IPS-18a (cell line): ENCODE measurements at regions not wholly inside any gene's neighbourhood (a gene's known extent, or its start where the extent isn't known, plus 50 kb on each side); places are given as distances from the start of the nearest gene placed in this dataset.
"Not testable (repeated sequence)": the region's sequence is repeated elsewhere in the genome, so short reads cannot be mapped to it uniquely, and the experiment has no call there.

Experiments
- H3K27ac ChIP-seq: one replicate; pipeline ENCODE4 v1.5.1; 2013; ENCODE audit warnings: low read length
- H3K27me3 ChIP-seq: one replicate; pipeline ENCODE4 v1.6.1; 2013; ENCODE audit warnings: mild to moderate bottlenecking, low read length; ENCODE audit not compliant: control insufficient read depth, insufficient read depth
- H3K36me3 ChIP-seq: one replicate; pipeline ENCODE4 v1.6.1; 2013; ENCODE audit warnings: low read depth, low read length; ENCODE audit not compliant: control insufficient read depth
- H3K4me1 ChIP-seq: one replicate; pipeline ENCODE4 v1.6.1; 2013; ENCODE audit warnings: low read depth, low read length; ENCODE audit not compliant: control insufficient read depth
- H3K4me3 ChIP-seq: one replicate; pipeline ENCODE4 v1.5.1; 2013; ENCODE audit warnings: low read length
- H3K9ac ChIP-seq: one replicate; pipeline ENCODE4 v1.6.1; 2013; ENCODE audit warnings: mild to moderate bottlenecking, low read length, moderate library complexity
- H3K9me3 ChIP-seq: one replicate; pipeline ENCODE4 v1.6.1; 2013; ENCODE audit warnings: low read depth, low read length; ENCODE audit not compliant: control insufficient read depth

DNA sequence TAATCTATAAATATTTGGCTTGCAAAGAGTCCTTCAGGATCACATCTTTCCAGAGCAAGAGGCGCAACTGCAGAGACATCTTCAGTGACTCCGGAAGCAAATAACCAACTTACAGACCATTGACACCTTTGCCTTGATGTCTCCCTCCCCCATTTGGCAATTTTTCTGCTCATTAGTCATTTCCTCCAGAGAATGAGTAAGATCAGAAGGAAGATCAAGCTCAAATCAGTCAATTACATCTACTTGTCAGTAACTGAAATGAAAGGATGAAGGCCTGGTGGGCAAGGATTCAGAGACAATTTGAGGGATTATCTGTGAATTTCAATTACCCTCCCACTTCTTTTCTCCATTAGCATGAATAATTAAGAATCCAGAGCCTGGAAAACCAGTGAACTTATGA lies 665.6 kb upstream of the CPEB2 start:
- Histone ChIP-seq H3K9me3 (no peaks in the 10 kb centered on the region), H3K4me1 (peaks cover 7% of the 10 kb centered on the region), H3K9ac (no peak overlapping the region), H3K4me3 (no peak overlapping the region), H3K27ac (no peak overlapping the region), H3K27me3 (no peaks in the 10 kb centered on the region), H3K36me3 (no peaks in the 10 kb centered on the region)

DNA sequence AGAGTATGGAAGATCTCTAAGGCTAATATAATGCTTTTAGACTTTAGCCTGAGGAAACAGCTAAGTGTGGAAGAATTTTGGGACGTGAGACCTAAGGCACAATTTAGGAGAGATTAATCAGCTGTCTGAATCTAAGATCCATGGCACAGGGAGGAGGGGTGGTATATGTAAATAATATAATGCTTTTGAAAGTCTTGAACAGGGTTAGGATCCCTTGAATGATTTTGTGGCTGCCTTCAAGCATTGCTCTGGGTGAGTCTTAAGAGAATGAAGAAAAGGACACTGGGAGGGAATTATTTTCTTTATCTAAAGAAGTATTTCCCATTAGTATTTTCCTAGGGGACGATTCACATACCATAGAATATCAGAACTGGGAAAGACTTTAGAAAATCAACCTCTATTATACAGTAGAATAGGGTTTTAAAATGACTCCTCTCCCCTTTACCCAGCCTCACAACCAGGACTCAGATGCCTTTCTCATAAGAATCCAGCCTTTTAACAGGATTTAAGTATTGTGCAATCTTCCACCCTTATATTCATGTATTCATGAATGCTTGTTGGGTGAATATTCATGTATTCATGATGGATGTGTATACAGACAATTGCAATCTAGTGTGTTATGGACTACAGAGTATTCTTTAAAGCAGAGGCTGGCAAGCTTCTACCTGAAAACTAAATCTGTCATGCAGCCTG lies 664.2 kb upstream of the CPEB2 start:
- Histone ChIP-seq H3K27ac (no peak overlapping the region), H3K4me3 (no peak overlapping the region), H3K27me3 (no peaks in the 10 kb centered on the region), H3K4me1 (peaks cover 7% of the 10 kb centered on the region), H3K9ac (no peak overlapping the region), H3K36me3 (no peaks in the 10 kb centered on the region), H3K9me3 (no peaks in the 10 kb centered on the region)

DNA sequence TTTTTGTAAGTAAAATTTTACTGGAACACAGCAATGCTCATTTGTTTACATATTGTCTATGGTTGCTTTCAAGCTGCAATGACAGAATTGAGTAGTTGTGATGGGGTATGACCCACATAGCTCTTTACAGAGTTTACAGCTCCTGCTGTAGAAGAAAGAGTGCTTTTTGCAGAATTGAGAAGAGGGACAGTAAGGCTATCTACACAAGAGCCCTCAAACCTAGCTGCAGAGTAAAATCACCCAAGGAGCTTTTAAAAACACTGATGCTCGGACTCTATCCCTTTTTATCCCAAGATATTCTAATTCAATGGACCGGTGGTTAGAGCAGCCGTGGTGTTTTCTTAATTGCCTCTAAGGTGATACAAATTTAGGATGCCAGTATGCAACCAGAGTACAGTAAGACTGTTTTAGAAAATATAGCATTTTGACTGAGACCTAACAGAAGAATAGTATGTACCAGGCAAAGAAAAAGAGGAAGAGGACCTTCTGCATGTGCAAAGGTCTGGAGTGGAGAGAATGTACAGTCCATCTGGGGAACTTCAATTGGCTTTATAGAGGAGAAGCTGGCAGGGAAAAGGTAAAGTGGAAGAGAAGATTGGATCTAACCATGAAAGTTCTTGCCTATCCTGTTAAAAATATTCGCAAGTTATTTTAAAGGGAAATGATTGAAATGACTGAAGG lies 663.6 kb upstream of the CPEB2 start:
- H3K27ac ChIP-seq, result no peak overlapping the region
- no peak overlapping the region for H3K9ac ChIP-seq
- H3K4me1 ChIP-seq, result peaks cover 7% of the 10 kb centered on the region

DNA sequence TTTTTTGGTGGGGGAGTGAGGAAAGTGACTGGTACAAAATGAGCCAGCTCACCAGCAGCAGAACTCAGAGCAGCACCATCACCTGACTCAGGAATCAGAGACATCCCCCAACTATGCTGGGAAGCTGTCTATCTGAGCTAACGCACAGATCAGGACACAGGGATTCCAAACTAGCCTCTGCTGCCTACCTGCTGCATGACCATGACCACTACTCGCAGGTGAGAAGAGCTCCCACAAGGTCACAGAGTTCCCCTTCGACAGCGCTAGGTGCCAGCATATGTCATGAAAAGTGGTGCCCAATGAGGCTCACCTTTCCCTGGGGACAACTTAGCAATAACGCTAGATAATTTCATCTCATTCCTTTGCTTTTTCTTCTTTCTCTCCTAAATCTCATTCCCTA lies 662.6 kb upstream of the CPEB2 start:
- H3K4me3 ChIP-seq, result no peak overlapping the region
- H3K9ac ChIP-seq, result no peak overlapping the region
- H3K27ac ChIP-seq, result no peak overlapping the region
- H3K36me3 ChIP-seq, result no peaks in the 10 kb centered on the region
- H3K27me3 ChIP-seq, result no peaks in the 10 kb centered on the region
- peaks cover 7% of the 10 kb centered on the region for H3K4me1 ChIP-seq
- no peaks in the 10 kb centered on the region for H3K9me3 ChIP-seq

More for the DNA sequence above, 663.6 kb upstream of the CPEB2 start:
- Histone ChIP-seq H3K36me3 (no peaks in the 10 kb centered on the region), H3K27me3 (no peaks in the 10 kb centered on the region), H3K9me3 (no peaks in the 10 kb centered on the region), H3K4me3 (no peak overlapping the region)

DNA sequence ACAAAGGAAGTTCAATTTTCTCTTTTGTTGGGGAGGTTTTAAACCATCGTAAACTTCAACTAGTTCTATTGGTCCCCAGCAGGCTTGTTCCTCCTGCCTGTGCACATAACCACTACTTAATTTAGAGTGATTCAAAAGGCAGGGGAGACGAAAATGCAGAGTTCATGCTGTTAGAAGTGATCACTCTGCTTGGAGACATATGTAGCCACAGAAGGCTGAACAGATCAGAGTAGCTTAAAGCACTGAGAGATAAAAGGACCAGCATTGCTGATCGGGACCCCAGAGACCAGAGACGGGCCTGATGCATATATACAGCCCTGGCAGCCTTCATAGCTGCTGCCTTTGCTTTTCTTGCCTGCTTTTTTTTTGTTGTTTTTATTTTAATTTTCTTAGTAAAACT lies 662.0 kb upstream of the CPEB2 start:
- Histone ChIP-seq H3K36me3 (no peaks in the 10 kb centered on the region), H3K27me3 (no peaks in the 10 kb centered on the region), H3K27ac (no peak overlapping the region), H3K4me1 (peaks cover 7% of the 10 kb centered on the region), H3K4me3 (no peak overlapping the region), H3K9me3 (no peaks in the 10 kb centered on the region), H3K9ac (no peak overlapping the region)

DNA sequence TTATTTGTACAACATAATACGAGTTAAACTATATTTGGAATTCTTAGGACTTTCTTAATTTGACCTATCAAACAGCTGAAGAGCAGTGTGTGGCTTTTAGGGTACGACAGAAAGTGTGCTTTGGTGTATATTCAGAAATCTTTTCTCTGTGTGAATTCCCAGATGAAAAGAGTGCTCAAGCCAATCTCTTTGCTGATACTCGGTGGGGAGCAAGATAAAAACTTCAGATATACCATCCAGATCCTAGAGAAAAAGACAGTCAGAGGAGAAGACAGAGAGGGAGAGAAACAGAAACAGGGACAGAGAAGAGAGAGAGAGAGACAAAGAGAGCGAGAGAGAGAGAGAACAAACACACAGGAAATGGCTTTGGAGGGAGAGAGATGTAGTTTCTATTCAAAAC lies 658.3 kb upstream of the CPEB2 start:
- Histone ChIP-seq H3K4me3 (no peak overlapping the region), H3K9me3 (no peaks in the 10 kb centered on the region), H3K27me3 (no peaks in the 10 kb centered on the region), H3K36me3 (no peaks in the 10 kb centered on the region), H3K9ac (no peak overlapping the region), H3K27ac (no peak overlapping the region), H3K4me1 (peaks cover 7% of the 10 kb centered on the region)

DNA sequence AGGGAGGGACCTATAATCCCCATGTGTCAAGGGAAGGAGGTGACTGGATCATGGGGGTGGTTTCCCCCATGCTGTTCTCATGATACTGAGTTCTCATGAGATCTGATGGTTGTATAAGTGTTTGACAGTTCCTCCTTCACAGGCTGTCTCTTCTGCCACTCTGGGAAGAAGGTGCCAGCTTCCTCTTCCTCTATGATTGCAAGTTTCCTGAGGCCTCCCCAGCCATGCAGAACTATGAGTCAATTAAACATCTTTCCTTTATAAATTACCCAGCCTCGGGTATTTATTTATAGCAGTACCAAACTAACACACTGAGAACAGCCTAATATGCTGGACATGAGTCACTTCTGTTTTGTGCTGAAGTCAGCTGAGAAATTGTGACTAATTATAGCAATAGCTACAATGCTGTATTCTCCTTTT lies 656.9 kb upstream of the CPEB2 start:
- no peaks in the 10 kb centered on the region for H3K27me3 ChIP-seq
- H3K27ac ChIP-seq, result no peak overlapping the region
- no peak overlapping the region for H3K9ac ChIP-seq
- no peak overlapping the region for H3K4me3 ChIP-seq
- H3K4me1 ChIP-seq, result no peaks in the 10 kb centered on the region
- no peaks in the 10 kb centered on the region for H3K9me3 ChIP-seq
- H3K36me3 ChIP-seq, result no peaks in the 10 kb centered on the region

DNA sequence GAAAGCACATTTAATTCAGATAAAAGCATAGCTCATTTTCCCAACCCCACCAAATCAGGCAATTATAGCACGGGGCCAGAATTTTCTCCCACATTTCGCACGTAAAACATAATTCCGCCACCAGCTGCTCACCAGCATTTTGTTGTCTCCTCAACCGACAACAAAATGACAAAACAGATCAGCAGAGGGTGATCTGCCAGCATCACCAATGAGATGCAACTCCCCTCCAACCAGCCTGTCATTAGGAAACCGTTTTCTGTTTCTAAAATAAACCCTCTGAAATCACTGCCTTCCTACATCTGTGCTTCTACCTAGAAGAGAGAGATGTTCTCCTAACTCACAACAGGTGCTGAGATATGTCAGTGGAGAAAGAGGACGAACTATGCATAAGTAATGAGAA lies 654.8 kb upstream of the CPEB2 start:
- no peak overlapping the region for H3K27ac ChIP-seq
- H3K27me3 ChIP-seq, result no peaks in the 10 kb centered on the region
- H3K4me3 ChIP-seq, result no peak overlapping the region
- no peak overlapping the region for H3K9ac ChIP-seq
- no peaks in the 10 kb centered on the region for H3K9me3 ChIP-seq
- no peaks in the 10 kb centered on the region for H3K36me3 ChIP-seq
- H3K4me1 ChIP-seq, result no peaks in the 10 kb centered on the region

DNA sequence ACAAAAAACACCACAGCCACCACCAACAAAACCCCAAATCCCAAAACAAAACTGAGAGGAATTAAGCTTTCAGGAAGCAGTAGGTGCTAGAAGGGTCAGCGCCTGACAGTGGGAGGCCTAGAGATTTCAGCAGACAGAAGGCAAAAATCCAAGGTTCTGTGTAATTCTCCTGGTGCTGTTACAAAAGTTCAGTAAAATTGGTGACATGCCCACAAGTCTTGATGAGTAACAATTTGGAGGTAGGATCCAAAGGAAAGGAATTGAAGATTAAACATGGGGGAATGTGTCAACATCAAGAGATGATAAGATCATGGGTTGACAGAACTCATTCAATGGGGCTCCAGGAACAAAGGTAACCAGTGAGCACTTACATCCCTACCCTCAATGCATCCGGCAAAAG lies 653.8 kb upstream of the CPEB2 start:
- Histone ChIP-seq H3K9ac (no peak overlapping the region), H3K4me3 (no peak overlapping the region), H3K4me1 (no peaks in the 10 kb centered on the region), H3K27ac (no peak overlapping the region), H3K9me3 (no peaks in the 10 kb centered on the region), H3K27me3 (no peaks in the 10 kb centered on the region), H3K36me3 (no peaks in the 10 kb centered on the region)

DNA sequence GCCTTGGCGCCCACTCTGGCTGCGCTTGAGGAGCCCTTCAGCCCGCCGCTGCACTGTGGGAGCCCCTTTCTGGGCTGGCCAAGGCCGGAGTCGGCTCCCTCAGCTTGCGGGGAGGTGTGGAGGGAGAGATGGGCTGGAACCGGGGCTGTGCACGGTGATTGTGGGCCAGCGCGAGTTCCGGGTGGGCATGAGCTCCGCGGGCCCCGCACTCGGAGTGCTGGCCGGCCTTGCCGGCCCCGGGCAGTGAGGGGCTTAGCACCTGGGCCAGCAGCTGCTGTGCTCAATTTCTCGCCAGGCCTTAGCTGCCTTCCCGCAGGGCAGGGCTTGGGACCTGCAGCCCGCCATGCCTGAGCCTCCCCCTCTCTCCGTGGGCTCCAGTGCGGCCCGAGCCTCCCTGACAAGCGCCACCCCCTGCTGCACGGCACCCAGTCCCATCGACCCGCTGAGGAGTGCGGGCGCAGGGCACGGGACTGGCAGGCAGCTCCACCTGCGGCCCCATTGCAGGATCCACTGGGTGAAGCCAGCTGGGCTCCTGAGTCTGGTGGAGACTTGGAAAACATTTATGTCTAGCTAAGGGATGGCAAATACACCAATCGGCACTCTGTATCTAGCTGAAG lies 643.6 kb upstream of the CPEB2 start:
- H3K4me1 ChIP-seq, H3K27ac ChIP-seq: not testable (repeated sequence)

DNA sequence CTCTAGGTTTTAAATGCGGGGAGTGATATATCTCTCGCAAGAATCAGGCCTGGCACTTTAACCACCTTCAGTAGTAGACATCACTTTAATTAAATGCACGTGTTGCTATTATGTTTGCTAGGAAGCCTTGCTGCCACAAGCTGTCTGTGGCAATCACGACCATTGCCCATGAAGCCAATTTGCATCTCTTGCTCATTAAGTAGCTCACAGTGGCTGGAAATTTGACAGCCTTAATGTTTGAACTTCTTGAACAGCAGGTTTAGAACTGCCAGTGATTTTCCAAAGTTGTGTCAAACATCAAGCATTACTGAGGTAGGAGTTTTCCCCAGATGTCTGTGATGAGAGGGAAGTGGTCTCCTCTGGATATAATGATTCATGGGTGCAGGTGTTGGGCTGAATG lies 642.3 kb upstream of the CPEB2 start:
- H3K4me3 ChIP-seq, result no peak overlapping the region
- H3K4me1 ChIP-seq, result peaks cover 4% of the 10 kb centered on the region
- no peaks in the 10 kb centered on the region for H3K27me3 ChIP-seq
- no peak overlapping the region for H3K9ac ChIP-seq
- no peaks in the 10 kb centered on the region for H3K9me3 ChIP-seq
- no peaks in the 10 kb centered on the region for H3K36me3 ChIP-seq
- no peak overlapping the region for H3K27ac ChIP-seq

More for the DNA sequence above, 643.6 kb upstream of the CPEB2 start:
- H3K9me3 ChIP-seq, H3K36me3 ChIP-seq, H3K27me3 ChIP-seq, H3K4me3 ChIP-seq, H3K9ac ChIP-seq: not testable (repeated sequence)

DNA sequence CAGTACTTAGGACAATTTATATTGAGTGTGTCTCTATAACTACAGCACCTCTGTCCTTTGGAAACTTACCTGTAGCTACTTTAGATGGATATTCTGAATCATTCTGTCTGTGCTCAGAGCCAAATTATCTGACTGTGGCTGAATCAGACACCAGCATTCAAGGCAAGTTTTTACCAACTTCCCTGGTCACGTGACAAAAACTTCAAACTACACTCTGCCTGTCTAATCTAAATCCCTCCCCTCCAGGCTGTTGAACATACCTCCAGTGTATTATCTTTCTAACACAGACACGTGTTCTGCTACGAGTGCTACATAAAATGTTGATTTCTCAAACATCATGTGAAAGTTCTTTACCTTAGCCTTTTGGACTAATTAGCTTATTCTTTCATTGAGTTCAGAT lies 641.2 kb upstream of the CPEB2 start:
- Histone ChIP-seq H3K9me3 (no peaks in the 10 kb centered on the region), H3K36me3 (no peaks in the 10 kb centered on the region), H3K27me3 (no peaks in the 10 kb centered on the region), H3K9ac (no peak overlapping the region), H3K27ac (no peak overlapping the region), H3K4me3 (no peak overlapping the region), H3K4me1 (peaks cover 4% of the 10 kb centered on the region)
